ENCODE measurements at regions not wholly inside any gene's neighbourhood (a gene's known extent, or its start where the extent isn't known, plus 50 kb on each side); places are given as distances from the start of the nearest gene placed in this dataset.

DNA sequence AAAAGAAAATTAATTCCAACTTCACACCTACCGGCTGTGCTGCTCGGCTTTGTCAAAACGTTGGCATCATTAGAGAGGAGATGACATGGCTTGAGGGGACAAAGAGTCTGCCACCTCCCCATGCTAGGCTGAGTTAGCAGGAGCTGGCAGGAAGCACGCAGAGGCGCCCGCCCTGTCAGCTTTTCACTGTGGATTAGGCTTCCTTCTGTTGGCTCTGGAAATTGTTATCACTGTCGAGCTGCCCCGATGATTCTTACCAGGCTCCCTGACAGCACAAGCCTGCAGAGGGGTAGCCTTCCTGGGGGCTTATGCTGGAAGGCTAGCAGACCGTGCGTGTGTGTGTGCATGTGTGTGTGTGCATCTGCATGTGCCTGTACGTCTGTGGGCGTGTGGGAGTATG is 490.9 kb upstream of the TBX3 start:
- no peak for FAIRE-seq
- Histone ChIP-seq H3K36me3 (ENCODE audit: control insufficient read depth, insufficient read depth, low read length) (no peaks in the 10 kb centered on the region), H3K9ac (ENCODE audit: insufficient read depth in 1 of 2, low read depth in 2 of 2, low read length in 2 of 2) (no peak overlapping the region), H3K4me3 (no peak overlapping the region), H3K9me1 (ENCODE audit: control insufficient read depth, insufficient read depth, low read length) (no peaks in the 10 kb centered on the region), H3K9me3 (replicated peaks; ENCODE audit: control insufficient read depth, insufficient read depth, low read depth, low read length) (no peaks in the 10 kb centered on the region), H3K27me3 (ENCODE audit: control insufficient read depth in 2 of 2, insufficient read depth in 2 of 2, low read length in 2 of 2) (no peaks in the 10 kb centered on the region; a peak in 3 of 5 replicates), H3K4me1 (replicated peaks in 1 of 2; ENCODE audit: control insufficient read depth in 2 of 2, insufficient read depth in 2 of 2, low read length in 2 of 2) (no peaks in the 10 kb centered on the region), H3K27ac (ENCODE audit: extremely low read depth, low read depth, low read length) (no peak overlapping the region), H3K79me2 (ENCODE audit: control insufficient read depth, insufficient read depth, low read length) (no peaks in the 10 kb centered on the region), H2AFZ (ENCODE audit: low read depth, low read length) (no peak overlapping the region), H4K20me1 (replicated peaks; ENCODE audit: control insufficient read depth, insufficient read depth, low read length) (no peaks in the 10 kb centered on the region), H3K4me2 (ENCODE audit: insufficient read depth, low read length) (no peak overlapping the region)
- no peak for ATAC-seq
- BruUV-seq (replicated peaks): no TSS peak
- WGBS (ENCODE audit: insufficient coverage, low coverage, missing lambda C conversion rate): under 1% methylated on average over 12 of the region's 12 CpGs
- in situ Hi-C loops (cut with MboI): no loop called here
- ChIA-PET POLR2A (no interaction called here), CTCF (ENCODE audit: low intra/inter-chr PET ratio) (no interaction called here)
- intact Hi-C loops (cut with micrococcal nuclease): no loop called here
- DNase-seq (ENCODE audit: extremely low read depth in 1 of 4, low spot score in 3 of 4): no peak
- TF ChIP-seq, protein P1, sequence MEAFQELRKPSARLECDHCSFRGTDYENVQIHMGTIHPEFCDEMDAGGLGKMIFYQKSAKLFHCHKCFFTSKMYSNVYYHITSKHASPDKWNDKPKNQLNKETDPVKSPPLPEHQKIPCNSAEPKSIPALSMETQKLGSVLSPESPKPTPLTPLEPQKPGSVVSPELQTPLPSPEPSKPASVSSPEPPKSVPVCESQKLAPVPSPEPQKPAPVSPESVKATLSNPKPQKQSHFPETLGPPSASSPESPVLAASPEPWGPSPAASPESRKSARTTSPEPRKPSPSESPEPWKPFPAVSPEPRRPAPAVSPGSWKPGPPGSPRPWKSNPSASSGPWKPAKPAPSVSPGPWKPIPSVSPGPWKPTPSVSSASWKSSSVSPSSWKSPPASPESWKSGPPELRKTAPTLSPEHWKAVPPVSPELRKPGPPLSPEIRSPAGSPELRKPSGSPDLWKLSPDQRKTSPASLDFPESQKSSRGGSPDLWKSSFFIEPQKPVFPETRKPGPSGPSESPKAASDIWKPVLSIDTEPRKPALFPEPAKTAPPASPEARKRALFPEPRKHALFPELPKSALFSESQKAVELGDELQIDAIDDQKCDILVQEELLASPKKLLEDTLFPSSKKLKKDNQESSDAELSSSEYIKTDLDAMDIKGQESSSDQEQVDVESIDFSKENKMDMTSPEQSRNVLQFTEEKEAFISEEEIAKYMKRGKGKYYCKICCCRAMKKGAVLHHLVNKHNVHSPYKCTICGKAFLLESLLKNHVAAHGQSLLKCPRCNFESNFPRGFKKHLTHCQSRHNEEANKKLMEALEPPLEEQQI (IDR thresholded peaks at IDR 0.05): no peak
- TF ChIP-seq, protein P2, sequence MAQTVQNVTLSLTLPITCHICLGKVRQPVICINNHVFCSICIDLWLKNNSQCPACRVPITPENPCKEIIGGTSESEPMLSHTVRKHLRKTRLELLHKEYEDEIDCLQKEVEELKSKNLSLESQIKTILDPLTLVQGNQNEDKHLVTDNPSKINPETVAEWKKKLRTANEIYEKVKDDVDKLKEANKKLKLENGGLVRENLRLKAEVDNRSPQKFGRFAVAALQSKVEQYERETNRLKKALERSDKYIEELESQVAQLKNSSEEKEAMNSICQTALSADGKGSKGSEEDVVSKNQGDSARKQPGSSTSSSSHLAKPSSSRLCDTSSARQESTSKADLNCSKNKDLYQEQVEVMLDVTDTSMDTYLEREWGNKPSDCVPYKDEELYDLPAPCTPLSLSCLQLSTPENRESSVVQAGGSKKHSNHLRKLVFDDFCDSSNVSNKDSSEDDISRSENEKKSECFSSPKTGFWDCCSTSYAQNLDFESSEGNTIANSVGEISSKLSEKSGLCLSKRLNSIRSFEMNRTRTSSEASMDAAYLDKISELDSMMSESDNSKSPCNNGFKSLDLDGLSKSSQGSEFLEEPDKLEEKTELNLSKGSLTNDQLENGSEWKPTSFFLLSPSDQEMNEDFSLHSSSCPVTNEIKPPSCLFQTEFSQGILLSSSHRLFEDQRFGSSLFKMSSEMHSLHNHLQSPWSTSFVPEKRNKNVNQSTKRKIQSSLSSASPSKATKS (CRISPR knock-in tag; IDR thresholded peaks at IDR 0.05): no peak
- no peak for TF ChIP-seq CBFB (CRISPR knock-in tag; IDR thresholded peaks at IDR 0.05)
- TF ChIP-seq, protein P3, sequence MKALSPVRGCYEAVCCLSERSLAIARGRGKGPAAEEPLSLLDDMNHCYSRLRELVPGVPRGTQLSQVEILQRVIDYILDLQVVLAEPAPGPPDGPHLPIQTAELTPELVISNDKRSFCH (CRISPR knock-in tag; IDR thresholded peaks at IDR 0.05): no peak
- TF ChIP-seq, protein P3 (tag; IDR thresholded peaks at IDR 0.05): no peak
- TF ChIP-seq, protein P4, sequence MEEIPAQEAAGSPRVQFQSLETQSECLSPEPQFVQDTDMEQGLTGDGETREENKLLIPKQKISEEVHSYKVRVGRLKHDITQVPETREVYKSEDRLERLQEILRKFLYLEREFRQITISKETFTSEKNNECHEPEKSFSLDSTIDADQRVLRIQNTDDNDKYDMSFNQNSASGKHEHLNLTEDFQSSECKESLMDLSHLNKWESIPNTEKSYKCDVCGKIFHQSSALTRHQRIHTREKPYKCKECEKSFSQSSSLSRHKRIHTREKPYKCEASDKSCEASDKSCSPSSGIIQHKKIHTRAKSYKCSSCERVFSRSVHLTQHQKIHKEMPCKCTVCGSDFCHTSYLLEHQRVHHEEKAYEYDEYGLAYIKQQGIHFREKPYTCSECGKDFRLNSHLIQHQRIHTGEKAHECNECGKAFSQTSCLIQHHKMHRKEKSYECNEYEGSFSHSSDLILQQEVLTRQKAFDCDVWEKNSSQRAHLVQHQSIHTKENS (CRISPR knock-in tag; IDR thresholded peaks at IDR 0.05): no peak
- TF ChIP-seq, protein P5, sequence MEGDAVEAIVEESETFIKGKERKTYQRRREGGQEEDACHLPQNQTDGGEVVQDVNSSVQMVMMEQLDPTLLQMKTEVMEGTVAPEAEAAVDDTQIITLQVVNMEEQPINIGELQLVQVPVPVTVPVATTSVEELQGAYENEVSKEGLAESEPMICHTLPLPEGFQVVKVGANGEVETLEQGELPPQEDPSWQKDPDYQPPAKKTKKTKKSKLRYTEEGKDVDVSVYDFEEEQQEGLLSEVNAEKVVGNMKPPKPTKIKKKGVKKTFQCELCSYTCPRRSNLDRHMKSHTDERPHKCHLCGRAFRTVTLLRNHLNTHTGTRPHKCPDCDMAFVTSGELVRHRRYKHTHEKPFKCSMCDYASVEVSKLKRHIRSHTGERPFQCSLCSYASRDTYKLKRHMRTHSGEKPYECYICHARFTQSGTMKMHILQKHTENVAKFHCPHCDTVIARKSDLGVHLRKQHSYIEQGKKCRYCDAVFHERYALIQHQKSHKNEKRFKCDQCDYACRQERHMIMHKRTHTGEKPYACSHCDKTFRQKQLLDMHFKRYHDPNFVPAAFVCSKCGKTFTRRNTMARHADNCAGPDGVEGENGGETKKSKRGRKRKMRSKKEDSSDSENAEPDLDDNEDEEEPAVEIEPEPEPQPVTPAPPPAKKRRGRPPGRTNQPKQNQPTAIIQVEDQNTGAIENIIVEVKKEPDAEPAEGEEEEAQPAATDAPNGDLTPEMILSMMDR (IDR thresholded peaks at IDR 0.05 in 2 of 3, conservative IDR thresholded peaks at IDR 0.05 in 1 of 3; ENCODE audit: insufficient read depth in 2 of 3, low read depth in 1 of 3, low read length in 3 of 3): no peak
- TF ChIP-seq CREM (IDR thresholded peaks at IDR 0.05; ENCODE audit: low read depth): no peak
- TF ChIP-seq, protein P6, sequence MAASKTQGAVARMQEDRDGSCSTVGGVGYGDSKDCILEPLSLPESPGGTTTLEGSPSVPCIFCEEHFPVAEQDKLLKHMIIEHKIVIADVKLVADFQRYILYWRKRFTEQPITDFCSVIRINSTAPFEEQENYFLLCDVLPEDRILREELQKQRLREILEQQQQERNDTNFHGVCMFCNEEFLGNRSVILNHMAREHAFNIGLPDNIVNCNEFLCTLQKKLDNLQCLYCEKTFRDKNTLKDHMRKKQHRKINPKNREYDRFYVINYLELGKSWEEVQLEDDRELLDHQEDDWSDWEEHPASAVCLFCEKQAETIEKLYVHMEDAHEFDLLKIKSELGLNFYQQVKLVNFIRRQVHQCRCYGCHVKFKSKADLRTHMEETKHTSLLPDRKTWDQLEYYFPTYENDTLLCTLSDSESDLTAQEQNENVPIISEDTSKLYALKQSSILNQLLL (CRISPR knock-in tag; IDR thresholded peaks at IDR 0.05; ENCODE audit: borderline replicate concordance): no peak
- TF ChIP-seq KLF6 (CRISPR knock-in tag; IDR thresholded peaks at IDR 0.05; ENCODE audit: borderline replicate concordance): no peak

All from K562 (cell line).